B cell (primary cell): ENCODE measurements at regions not wholly inside any gene's neighbourhood (a gene's known extent, or its start where the extent isn't known, plus 50 kb on each side); places are given as distances from the start of the nearest gene placed in this dataset.

Source experiments
- ATAC-seq: fragments of 200-7000 bp; cut with Tn5 transposase; one replicate; pipeline ENCODE4 v1.10.0; 2021; ENCODE audit warnings: low read depth, mild to moderate bottlenecking, moderate number of reproducible peaks, moderate library complexity
- CTCF ChIA-PET: fragments of 350-600 bp; sonication (Branson Sonifier 250); formaldehyde crosslinking; loops from one replicate; lab custom pipeline; 2021; ENCODE audit warnings: antibody characterized with exemption, inconsistent platforms; lab: Charles Lee
- POLR2A ChIA-PET: fragments of 350-600 bp; sonication (Branson Sonifier 250); formaldehyde crosslinking; loops from one replicate; lab custom pipeline; 2021; ENCODE audit warnings: antibody characterized with exemption; lab: Charles Lee
- DNase-seq: peaks from one replicate; pipeline ENCODE4 v3.0.0; 2013
- H2AFZ ChIP-seq: 2 replicates; pipeline ENCODE4 v1.6.1; 2012; ENCODE audit warnings: mild to moderate bottlenecking, low read depth, low read length; ENCODE audit not compliant: insufficient read depth, poor library complexity, severe bottlenecking
- H3K27ac ChIP-seq, 2 donors: 1 replicate in 1 of 2; 2 replicates in 1 of 2; pipeline ENCODE4 v1.5.1; 2012 to 2013; ENCODE audit warnings: low read length in 2 of 2, mild to moderate bottlenecking in 2 of 2, moderate library complexity in 1 of 2
- H3K27me3 ChIP-seq, 4 experiments: fragments of 200-600 bp in 1 of 4; sonication (generic) in 1 of 4; replicated peaks in 1 of 4; 1 replicate in 2 of 4; 2 replicates in 2 of 4; pipeline versions ENCODE4 v1.6.1 to v1.7.0; 2013 to 2016; ENCODE audit warnings: low read length in 3 of 4, mild to moderate bottlenecking in 2 of 4, mixed read lengths in 1 of 4, moderate library complexity in 1 of 4; ENCODE audit not compliant: insufficient read depth in 4 of 4, control insufficient read depth in 3 of 4; ENCODE audit errors: control extremely low read depth in 1 of 4
- H3K36me3 ChIP-seq, 2 experiments: replicated peaks in 1 of 2; 1 replicate in 1 of 2; 2 replicates in 1 of 2; pipeline versions ENCODE4 v1.6.1 to v1.7.1; 2013; ENCODE audit warnings: low read length in 1 of 2; ENCODE audit not compliant: insufficient read depth in 2 of 2, control insufficient read depth in 1 of 2; ENCODE audit errors: control extremely low read depth in 1 of 2, extremely low read depth in 1 of 2
- H3K4me1 ChIP-seq, 2 donors: fragments of 200-600 bp in 1 of 2; sonication (generic) in 1 of 2; 1 replicate in 1 of 2; 2 replicates in 1 of 2; pipeline versions ENCODE4 v1.5.1 to v1.6.1; 2013 to 2017; ENCODE audit warnings: low read length in 2 of 2; ENCODE audit not compliant: control insufficient read depth in 2 of 2, insufficient read depth in 2 of 2
- H3K4me2 ChIP-seq: replicated peaks from 2 replicates; pipeline ENCODE3; 2012; ENCODE audit warnings: mild to moderate bottlenecking, low read depth, low read length; ENCODE audit not compliant: poor library complexity, severe bottlenecking
- H3K4me3 ChIP-seq, 5 experiments: fragments of 200-600 bp in 1 of 5; sonication (generic) in 1 of 5; 1 replicate in 3 of 5; 2 replicates in 2 of 5; pipeline versions ENCODE4 v1.5.1 to v1.7.0; 2011 to 2016; ENCODE audit warnings: low read length in 4 of 5, mild to moderate bottlenecking in 4 of 5, low read depth in 2 of 5, control low read depth in 1 of 5, moderate library complexity in 1 of 5; ENCODE audit not compliant: insufficient read depth in 1 of 5; ENCODE audit errors: control extremely low read depth in 1 of 5, extremely low read depth in 1 of 5
- H3K79me2 ChIP-seq: fragments of 200-600 bp; sonication (generic); one replicate; pipeline ENCODE4 v1.6.0; 2016; ENCODE audit warnings: low read length; ENCODE audit not compliant: control insufficient read depth, insufficient read depth
- H3K9ac ChIP-seq: fragments of 200-600 bp; sonication (generic); 2 replicates; pipeline ENCODE4 v1.6.1; 2017; ENCODE audit warnings: mild to moderate bottlenecking, low read length, moderate library complexity
- H3K9me3 ChIP-seq, 3 donors: one replicate each; pipeline versions ENCODE4 v1.6.1 to v1.7.1; 2013; ENCODE audit warnings: low read length in 2 of 3; ENCODE audit not compliant: control insufficient read depth in 2 of 3, insufficient read depth in 1 of 3; ENCODE audit errors: control extremely low read depth in 1 of 3
- H4K20me1 ChIP-seq: 2 replicates; pipeline ENCODE4 v1.6.0; 2012; ENCODE audit warnings: mild to moderate bottlenecking, low read length; ENCODE audit not compliant: insufficient read depth, control insufficient read depth, poor library complexity, severe bottlenecking
- H3K27ac Mint-ChIP-seq: one replicate; pipeline ENCODE4 v1.8.0; 2021; ENCODE audit warnings: mixed read lengths
- H3K27me3 Mint-ChIP-seq: one replicate; pipeline ENCODE4 v1.8.0; 2021; ENCODE audit warnings: mixed read lengths
- H3K4me1 Mint-ChIP-seq: one replicate; pipeline ENCODE4 v1.8.0; 2021; ENCODE audit warnings: mixed read lengths
- H3K4me3 Mint-ChIP-seq: one replicate; pipeline ENCODE4 v1.8.0; 2021; ENCODE audit warnings: mixed read lengths
- H3K9me3 Mint-ChIP-seq: one replicate; pipeline ENCODE4 v1.8.0; 2022; ENCODE audit warnings: mixed read lengths; ENCODE audit not compliant: insufficient read depth
- CTCF ChIP-seq: fragments of 200-600 bp; IDR thresholded peaks from one replicate; pipeline ENCODE4 v1.8.0; 2022; ENCODE audit warnings: antibody characterized with exemption, mild to moderate bottlenecking
- EZH2 ChIP-seq: IDR thresholded peaks from 2 replicates; pipeline ENCODE4 v1.6.1; 2012; ENCODE audit warnings: borderline replicate concordance, low read depth, mild to moderate bottlenecking, moderate library complexity, low read length; ENCODE audit not compliant: insufficient read depth, poor library complexity, severe bottlenecking
- WGBS: methylation state at CpG from one replicate; pipeline ENCODE4 v1.1.5; 2013; ENCODE audit warnings: missing lambda C conversion rate; ENCODE audit not compliant: insufficient coverage; 5-methylcytosine and 5-hydroxymethylcytosine counted together
- intact Hi-C: fragments of 100-400 bp; cut with micrococcal nuclease; formaldehyde crosslinking; loops from one replicate; pipeline ENCODE4 v1.10.0; 2022

- Histone ChIP-seq H3K79me2 (no peaks in the 10 kb centered on the region), H3K4me2 (no peak overlapping the region), H3K9me3 (no peaks in the 10 kb centered on the region), H2AFZ (no peak overlapping the region), H3K27me3 (no peaks in the 10 kb centered on the region), H4K20me1 (no peaks in the 10 kb centered on the region), H3K27ac (no peak overlapping the region), H3K36me3 (no peaks in the 10 kb centered on the region), H3K4me1 (no peaks in the 10 kb centered on the region), H3K4me3 (no peak overlapping the region), H3K9ac (no peak overlapping the region)
- no peak overlapping the region for H3K27ac Mint-ChIP-seq
- no peaks in the 10 kb centered on the region for H3K9me3 Mint-ChIP-seq
- POLR2A ChIA-PET = no interaction called here
- H3K4me1 Mint-ChIP-seq = no peaks in the 10 kb centered on the region
- 70% methylated on average over 5 of the region's 7 CpGs for WGBS
- H3K27me3 Mint-ChIP-seq = no peaks in the 10 kb centered on the region
- CTCF ChIA-PET = no interaction called here
- intact Hi-C loops = no loop called here
- ATAC-seq = no peak
- TF ChIP-seq CTCF = no peak
- TF ChIP-seq EZH2 = no peak
- no peak for DNase-seq
- no peak overlapping the region for H3K4me3 Mint-ChIP-seq
Measured at GRCh38 chr1:216804111-216804510, 80.9 kb upstream of the ESRRG start.

GRCh38 chr1:216794586-216794985, 71.4 kb upstream of the ESRRG start:
- Histone ChIP-seq H3K4me2 (no peak overlapping the region), H2AFZ (no peak overlapping the region), H3K4me1 (no peaks in the 10 kb centered on the region), H3K27ac (no peak overlapping the region), H4K20me1 (no peaks in the 10 kb centered on the region), H3K9me3 (no peaks in the 10 kb centered on the region), H3K4me3 (no peak overlapping the region), H3K9ac (no peak overlapping the region), H3K79me2 (no peaks in the 10 kb centered on the region), H3K36me3 (no peaks in the 10 kb centered on the region), H3K27me3 (no peaks in the 10 kb centered on the region)
- ChIA-PET POLR2A (no interaction called here), CTCF (no interaction called here)
- Mint-ChIP-seq H3K4me1 (no peaks in the 10 kb centered on the region), H3K27ac (no peak overlapping the region), H3K27me3 (no peaks in the 10 kb centered on the region), H3K9me3 (no peaks in the 10 kb centered on the region), H3K4me3 (no peak overlapping the region)
- ATAC-seq = no peak
- no peak for DNase-seq
- no peak for TF ChIP-seq EZH2
- no peak for TF ChIP-seq CTCF
- intact Hi-C loops = no loop called here
